ENCODE measurements at regions not wholly inside any gene's neighbourhood (a gene's known extent, or its start where the extent isn't known, plus 50 kb on each side); places are given as distances from the start of the nearest gene placed in this dataset.

DNA sequence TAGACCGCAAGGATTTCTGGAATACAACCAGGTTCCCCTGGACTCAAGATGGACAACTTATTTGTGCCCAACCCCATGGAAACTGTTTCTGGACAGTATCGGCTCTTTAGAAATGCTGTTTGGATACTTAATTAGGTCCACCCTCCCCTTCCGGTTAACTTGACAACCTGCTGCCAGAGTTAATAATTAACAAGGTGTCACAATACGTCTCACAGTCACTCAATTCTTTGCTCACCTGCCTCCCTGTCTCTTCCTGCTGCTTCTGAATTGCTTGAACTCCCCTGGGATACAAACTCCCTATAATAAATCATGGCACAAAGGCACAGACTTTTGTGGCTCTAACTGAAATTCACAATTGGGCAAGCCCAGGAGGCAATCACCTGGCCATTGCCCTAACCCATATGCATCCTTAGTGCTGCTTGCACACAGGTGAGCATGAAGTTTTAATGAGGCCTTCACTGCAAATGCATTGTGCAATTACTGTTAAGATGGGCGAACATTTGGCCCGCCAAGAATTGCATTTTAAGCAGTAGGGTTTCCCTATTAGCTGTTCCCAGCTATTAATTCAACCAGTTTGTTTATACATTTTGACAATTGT is 504.4 kb upstream of the NOX3 start:
- TF ChIP-seq, protein P1, sequence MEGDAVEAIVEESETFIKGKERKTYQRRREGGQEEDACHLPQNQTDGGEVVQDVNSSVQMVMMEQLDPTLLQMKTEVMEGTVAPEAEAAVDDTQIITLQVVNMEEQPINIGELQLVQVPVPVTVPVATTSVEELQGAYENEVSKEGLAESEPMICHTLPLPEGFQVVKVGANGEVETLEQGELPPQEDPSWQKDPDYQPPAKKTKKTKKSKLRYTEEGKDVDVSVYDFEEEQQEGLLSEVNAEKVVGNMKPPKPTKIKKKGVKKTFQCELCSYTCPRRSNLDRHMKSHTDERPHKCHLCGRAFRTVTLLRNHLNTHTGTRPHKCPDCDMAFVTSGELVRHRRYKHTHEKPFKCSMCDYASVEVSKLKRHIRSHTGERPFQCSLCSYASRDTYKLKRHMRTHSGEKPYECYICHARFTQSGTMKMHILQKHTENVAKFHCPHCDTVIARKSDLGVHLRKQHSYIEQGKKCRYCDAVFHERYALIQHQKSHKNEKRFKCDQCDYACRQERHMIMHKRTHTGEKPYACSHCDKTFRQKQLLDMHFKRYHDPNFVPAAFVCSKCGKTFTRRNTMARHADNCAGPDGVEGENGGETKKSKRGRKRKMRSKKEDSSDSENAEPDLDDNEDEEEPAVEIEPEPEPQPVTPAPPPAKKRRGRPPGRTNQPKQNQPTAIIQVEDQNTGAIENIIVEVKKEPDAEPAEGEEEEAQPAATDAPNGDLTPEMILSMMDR (IDR thresholded peaks at IDR 0.05): no peak
- TF ChIP-seq EZH2phosphoT487 (IDR thresholded peaks at IDR 0.05) (no peak), EZH2 (IDR thresholded peaks at IDR 0.05) (no peak)

All from neural progenitor cell (in vitro differentiated cells).